AG10803 (cell line): ENCODE measurements at regions not wholly inside any gene's neighbourhood (a gene's known extent, or its start where the extent isn't known, plus 50 kb on each side); places are given as distances from the start of the nearest gene placed in this dataset.

Experiments
- DNase-seq: peaks from one replicate; pipeline ENCODE4 v3.0.0; 2010; ENCODE audit warnings: low read depth
- H3K4me3 ChIP-seq: 2 replicates; pipeline ENCODE4 v1.5.1; 2011; ENCODE audit warnings: mild to moderate bottlenecking, low read length, control low read depth
- TF ChIP-seq, protein P1 (sequence below): conservative IDR thresholded peaks from 2 replicates; pipeline ENCODE4 v1.5.1; 2011; ENCODE audit warnings: mild to moderate bottlenecking, low read length, control low read depth, inconsistent platforms

GRCh38 chr3:43161684-43162229, 55.9 kb upstream of the POMGNT2 start:
- TF ChIP-seq, protein P1, sequence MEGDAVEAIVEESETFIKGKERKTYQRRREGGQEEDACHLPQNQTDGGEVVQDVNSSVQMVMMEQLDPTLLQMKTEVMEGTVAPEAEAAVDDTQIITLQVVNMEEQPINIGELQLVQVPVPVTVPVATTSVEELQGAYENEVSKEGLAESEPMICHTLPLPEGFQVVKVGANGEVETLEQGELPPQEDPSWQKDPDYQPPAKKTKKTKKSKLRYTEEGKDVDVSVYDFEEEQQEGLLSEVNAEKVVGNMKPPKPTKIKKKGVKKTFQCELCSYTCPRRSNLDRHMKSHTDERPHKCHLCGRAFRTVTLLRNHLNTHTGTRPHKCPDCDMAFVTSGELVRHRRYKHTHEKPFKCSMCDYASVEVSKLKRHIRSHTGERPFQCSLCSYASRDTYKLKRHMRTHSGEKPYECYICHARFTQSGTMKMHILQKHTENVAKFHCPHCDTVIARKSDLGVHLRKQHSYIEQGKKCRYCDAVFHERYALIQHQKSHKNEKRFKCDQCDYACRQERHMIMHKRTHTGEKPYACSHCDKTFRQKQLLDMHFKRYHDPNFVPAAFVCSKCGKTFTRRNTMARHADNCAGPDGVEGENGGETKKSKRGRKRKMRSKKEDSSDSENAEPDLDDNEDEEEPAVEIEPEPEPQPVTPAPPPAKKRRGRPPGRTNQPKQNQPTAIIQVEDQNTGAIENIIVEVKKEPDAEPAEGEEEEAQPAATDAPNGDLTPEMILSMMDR, result no peak
- no peak for DNase-seq
- H3K4me3 ChIP-seq, result no peak overlapping the region

GRCh38 chr3:43160664-43161063, 54.8 kb upstream of the POMGNT2 start:
- H3K4me3 ChIP-seq, result no peak overlapping the region
- no peak for DNase-seq
- TF ChIP-seq, protein P1, result no peak

- TF ChIP-seq, protein P1, result no peak
- DNase-seq, result no peak
- H3K4me3 ChIP-seq, result no peak overlapping the region
Measured at GRCh38 chr3:43159876-43160255, 54.0 kb upstream of the POMGNT2 start.

- TF ChIP-seq, protein P1, result no peak
- no peak overlapping the region for H3K4me3 ChIP-seq
- DNase-seq, result no peak
Measured at GRCh38 chr3:43159131-43159875, 53.4 kb upstream of the POMGNT2 start.

DNA sequence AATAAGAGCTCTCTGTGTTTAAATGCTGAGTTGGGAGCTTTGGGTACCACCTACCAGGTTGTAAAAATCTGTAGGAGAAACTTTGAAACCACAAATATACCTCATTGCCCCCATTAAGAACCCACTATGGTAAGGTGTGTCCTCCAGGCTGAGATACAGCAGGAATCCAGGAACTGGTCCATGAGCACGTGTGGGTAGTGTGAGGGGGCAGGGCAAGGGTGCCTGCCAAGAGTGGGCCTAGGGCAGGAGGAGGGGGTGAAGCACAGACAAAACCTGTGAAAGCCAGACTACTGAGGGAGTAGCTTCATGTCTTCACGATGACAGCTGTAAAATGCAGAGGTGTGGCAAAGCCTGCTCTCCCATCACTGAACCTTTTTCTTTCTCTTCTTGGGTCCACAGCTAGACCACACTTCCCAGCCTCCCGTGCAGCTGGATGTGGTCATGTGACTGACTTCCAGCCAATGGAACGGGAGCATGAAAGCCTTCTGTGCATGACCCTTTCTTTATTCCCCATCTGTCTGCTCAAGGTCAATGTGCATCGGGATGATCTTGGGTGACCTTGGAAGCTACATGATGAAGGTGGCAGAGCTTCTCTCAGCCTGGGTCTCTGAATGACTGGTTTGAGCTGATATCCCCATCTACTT, 51.1 kb upstream of the POMGNT2 start:
- TF ChIP-seq, protein P1, result no peak
- no peak overlapping the region for H3K4me3 ChIP-seq
- DNase-seq, result no peak

GRCh38 chr3:43155464-43156121, 49.7 kb upstream of the POMGNT2 start:
- TF ChIP-seq, protein P1, result peak; percentile 84
- DNase-seq, result peak; percentile 86
- H3K4me3 ChIP-seq, result no peak overlapping the region
